PC-9 (cell line): ENCODE measurements at regions not wholly inside any gene's neighbourhood (a gene's known extent, or its start where the extent isn't known, plus 50 kb on each side); places are given as distances from the start of the nearest gene placed in this dataset.

Experiments used
- BruUV-seq: library from RNA; stranded (reverse); fragments of 400-500 nt; replicated peaks from 2 replicates; lab custom pipeline; 2021; lab: Mats Ljungman, UMichigan
- CTCF ChIA-PET: fragments of 300-600 bp; sonication (Branson Sonifier 250); formaldehyde crosslinking; loops from one replicate; lab custom pipeline; 2022; ENCODE audit warnings: antibody characterized with exemption; lab: Charles Lee
- POLR2A ChIA-PET: fragments of 300-600 bp; sonication (Branson Sonifier 250); formaldehyde crosslinking; loops from one replicate; lab custom pipeline; 2022; ENCODE audit warnings: antibody characterized with exemption; ENCODE audit not compliant: unreplicated experiment; lab: Charles Lee
- DNase-seq, 2 experiments: peaks; one replicate each; pipeline versions ENCODE4 v3.0.0 to v3.0.0-alpha.2; 2015 to 2022; ENCODE audit warnings: mixed read lengths in 1 of 2
- H2AFZ ChIP-seq: fragments of 200-600 bp; sonication (generic); 2 replicates; pipeline ENCODE4 v1.8.1; 2017; ENCODE audit warnings: antibody characterized with exemption
- H3F3A ChIP-seq: fragments of 200-600 bp; sonication (generic); 2 replicates; pipeline ENCODE4 v1.8.1; 2017; ENCODE audit warnings: antibody characterized with exemption, mild to moderate bottlenecking, low read depth; ENCODE audit not compliant: insufficient read depth
- H3K27ac ChIP-seq: fragments of 200-600 bp; sonication (generic); 2 replicates; pipeline ENCODE4 v1.6.1; 2016; ENCODE audit warnings: mixed run types
- H3K27me3 ChIP-seq: fragments of 200-600 bp; sonication (generic); 2 replicates; pipeline ENCODE4 v1.6.1; 2016; ENCODE audit warnings: low read depth, mixed run types; ENCODE audit not compliant: insufficient read depth
- H3K36me3 ChIP-seq: fragments of 200-600 bp; sonication (generic); 2 replicates; pipeline ENCODE4 v1.6.1; 2016; ENCODE audit warnings: low read depth, mixed run types
- H3K4me1 ChIP-seq: fragments of 200-600 bp; sonication (generic); replicated peaks from 2 replicates; pipeline ENCODE4 v1.6.1; 2016; ENCODE audit warnings: mixed run types; ENCODE audit not compliant: insufficient read depth
- H3K4me2 ChIP-seq: fragments of 200-600 bp; sonication (generic); 2 replicates; pipeline ENCODE4 v1.6.1; 2017; ENCODE audit warnings: mixed run types
- H3K4me3 ChIP-seq: fragments of 200-600 bp; sonication (generic); 2 replicates; pipeline ENCODE4 v1.6.1; 2016; ENCODE audit warnings: mixed run types
- H3K79me2 ChIP-seq: fragments of 200-600 bp; sonication (generic); 2 replicates; pipeline ENCODE4 v1.6.1; 2017; ENCODE audit warnings: low read depth, mixed run types
- H3K9me2 ChIP-seq: fragments of 200-600 bp; sonication (generic); 2 replicates; pipeline ENCODE4 v1.8.1; 2017; ENCODE audit warnings: mild to moderate bottlenecking; ENCODE audit not compliant: insufficient read depth
- H3K9me3 ChIP-seq: fragments of 200-600 bp; sonication (generic); 2 replicates; pipeline ENCODE4 v1.8.1; 2016; ENCODE audit warnings: low read depth; ENCODE audit not compliant: insufficient read depth
- H4K20me1 ChIP-seq: fragments of 200-600 bp; sonication (generic); 2 replicates; pipeline ENCODE4 v1.8.1; 2017; ENCODE audit not compliant: insufficient read depth
- EZH2 ChIP-seq: fragments of 200-600 bp; sonication (generic); IDR thresholded peaks from 2 replicates; pipeline ENCODE4 v1.8.0; 2017; ENCODE audit warnings: antibody characterized with exemption, low read depth
- intact Hi-C: fragments of 100-400 bp; cut with micrococcal nuclease; formaldehyde crosslinking; loops from one replicate; pipeline ENCODE4 v1.10.0; 2022; ENCODE audit not compliant: unreplicated experiment
- TF ChIP-seq, protein P1 (sequence below): fragments of 200-600 bp; sonication (generic); conservative IDR thresholded peaks from 2 replicates; pipeline ENCODE4 v1.6.1; 2017; ENCODE audit warnings: mixed run types, antibody characterized with exemption, mild to moderate bottlenecking, moderate library complexity

GRCh38 chr12:90428881-90429280 is 526.1 kb downstream of the CCER1 start:
- POLR2A ChIA-PET: no interaction called here
- no peaks in the 10 kb centered on the region for H3K9me2 ChIP-seq
- no peaks in the 10 kb centered on the region for H3K79me2 ChIP-seq
- no peak overlapping the region for H3K4me3 ChIP-seq
- no peak overlapping the region for H3K27ac ChIP-seq
- BruUV-seq: no TSS peak
- no peak overlapping the region for H3K4me2 ChIP-seq
- no peak for DNase-seq
- H3K27me3 ChIP-seq: no peaks in the 10 kb centered on the region
- CTCF ChIA-PET: no interaction called here
- no peaks in the 10 kb centered on the region for H3F3A ChIP-seq
- no peaks in the 10 kb centered on the region for H3K4me1 ChIP-seq
- no peak for TF ChIP-seq EZH2
- TF ChIP-seq, protein P1, sequence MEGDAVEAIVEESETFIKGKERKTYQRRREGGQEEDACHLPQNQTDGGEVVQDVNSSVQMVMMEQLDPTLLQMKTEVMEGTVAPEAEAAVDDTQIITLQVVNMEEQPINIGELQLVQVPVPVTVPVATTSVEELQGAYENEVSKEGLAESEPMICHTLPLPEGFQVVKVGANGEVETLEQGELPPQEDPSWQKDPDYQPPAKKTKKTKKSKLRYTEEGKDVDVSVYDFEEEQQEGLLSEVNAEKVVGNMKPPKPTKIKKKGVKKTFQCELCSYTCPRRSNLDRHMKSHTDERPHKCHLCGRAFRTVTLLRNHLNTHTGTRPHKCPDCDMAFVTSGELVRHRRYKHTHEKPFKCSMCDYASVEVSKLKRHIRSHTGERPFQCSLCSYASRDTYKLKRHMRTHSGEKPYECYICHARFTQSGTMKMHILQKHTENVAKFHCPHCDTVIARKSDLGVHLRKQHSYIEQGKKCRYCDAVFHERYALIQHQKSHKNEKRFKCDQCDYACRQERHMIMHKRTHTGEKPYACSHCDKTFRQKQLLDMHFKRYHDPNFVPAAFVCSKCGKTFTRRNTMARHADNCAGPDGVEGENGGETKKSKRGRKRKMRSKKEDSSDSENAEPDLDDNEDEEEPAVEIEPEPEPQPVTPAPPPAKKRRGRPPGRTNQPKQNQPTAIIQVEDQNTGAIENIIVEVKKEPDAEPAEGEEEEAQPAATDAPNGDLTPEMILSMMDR: no peak
- no peaks in the 10 kb centered on the region for H4K20me1 ChIP-seq
- intact Hi-C loops: no loop called here
- no peaks in the 10 kb centered on the region for H3K36me3 ChIP-seq
- no peak overlapping the region; the same call in 1 of the 2 replicates for H2AFZ ChIP-seq
- H3K9me3 ChIP-seq: peaks cover 6% of the 10 kb centered on the region; the same call in 1 of the 2 replicates

- Histone ChIP-seq H3K9me2 (no peaks in the 10 kb centered on the region), H3K79me2 (no peaks in the 10 kb centered on the region), H3F3A (no peaks in the 10 kb centered on the region), H4K20me1 (no peaks in the 10 kb centered on the region), H3K4me1 (no peaks in the 10 kb centered on the region), H3K4me2 (no peak overlapping the region), H3K36me3 (no peaks in the 10 kb centered on the region), H3K9me3 (peaks cover 2% of the 10 kb centered on the region; the same call in 1 of the 2 replicates), H3K27me3 (no peaks in the 10 kb centered on the region), H3K27ac (no peak overlapping the region), H3K4me3 (no peak overlapping the region), H2AFZ (no peak overlapping the region)
- BruUV-seq: no TSS peak
- ChIA-PET POLR2A (no interaction called here), CTCF (no interaction called here)
- intact Hi-C loops: no loop called here
- DNase-seq: no peak
- TF ChIP-seq, protein P1: no peak
- no peak for TF ChIP-seq EZH2
These were observed 526.5 kb downstream of the CCER1 start for GRCh38 chr12:90428465-90428864.

DNA sequence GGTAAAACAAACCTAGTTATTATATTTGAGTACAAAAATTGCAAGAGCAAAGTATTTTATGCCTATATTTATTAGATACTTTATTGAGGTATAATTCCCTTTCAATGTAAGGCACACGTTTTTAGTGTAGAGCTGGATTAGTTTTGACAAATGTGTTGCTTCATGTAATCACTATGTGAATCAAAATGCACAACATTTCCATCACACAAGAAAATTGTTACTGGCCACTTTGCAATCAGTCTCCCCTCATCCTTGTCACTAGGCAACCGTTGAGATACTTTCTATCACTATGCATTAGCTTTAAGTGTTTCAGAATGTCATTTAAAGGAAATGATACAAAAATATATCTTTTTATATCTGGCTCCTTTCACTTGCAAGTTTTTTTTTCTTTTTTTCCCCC is 531.0 kb downstream of the CCER1 start:
- Histone ChIP-seq H3K9me2 (no peaks in the 10 kb centered on the region), H4K20me1 (no peaks in the 10 kb centered on the region), H3F3A (no peaks in the 10 kb centered on the region), H3K9me3 (no peaks in the 10 kb centered on the region), H3K4me3 (no peak overlapping the region), H3K4me1 (no peaks in the 10 kb centered on the region), H3K27me3 (no peaks in the 10 kb centered on the region), H3K36me3 (no peaks in the 10 kb centered on the region), H3K79me2 (no peaks in the 10 kb centered on the region), H3K27ac (no peak overlapping the region), H2AFZ (no peak overlapping the region), H3K4me2 (no peak overlapping the region)
- ChIA-PET POLR2A (interaction anchor here (0.7 kb wide), 1 partner anchor 166 kb away, joined by 4 read pairs; no protein-coding TSS in a partner anchor), CTCF (interaction anchor here (0.7 kb wide), 1 partner anchor 90 kb away, joined by 5 read pairs; no protein-coding TSS in a partner anchor)
- TF ChIP-seq, protein P1: no peak
- no peak for TF ChIP-seq EZH2
- no peak for DNase-seq
- intact Hi-C loops: no loop called here
- no TSS peak for BruUV-seq
